BLaER1 (cell line): ENCODE measurements at regions not wholly inside any gene's neighbourhood (a gene's known extent, or its start where the extent isn't known, plus 50 kb on each side); places are given as distances from the start of the nearest gene placed in this dataset.

Experiments used
- H3K27ac ChIP-seq: shearing (Covaris generic); formaldehyde crosslinking; 2 replicates; pipeline ENCODE4 v1.8.1; 2022
- H3K27me3 ChIP-seq: shearing (Covaris generic); formaldehyde crosslinking; 2 replicates; pipeline ENCODE4 v1.8.1; 2022
- H3K36me3 ChIP-seq: shearing (Covaris generic); formaldehyde crosslinking; 2 replicates; pipeline ENCODE4 v1.8.1; 2022
- H3K4me1 ChIP-seq: shearing (Covaris generic); formaldehyde crosslinking; 2 replicates; pipeline ENCODE4 v1.8.1; 2022
- H3K4me2 ChIP-seq: shearing (Covaris generic); formaldehyde crosslinking; 2 replicates; pipeline ENCODE4 v1.8.1; 2022
- H3K4me3 ChIP-seq: shearing (Covaris generic); formaldehyde crosslinking; 2 replicates; pipeline ENCODE4 v1.8.1; 2022
- H3K9ac ChIP-seq: shearing (Covaris generic); formaldehyde crosslinking; 2 replicates; pipeline ENCODE4 v1.8.1; 2022
- H3K9me3 ChIP-seq: shearing (Covaris generic); formaldehyde crosslinking; 2 replicates; pipeline ENCODE4 v1.8.1; 2022
- H4K20me1 ChIP-seq: shearing (Covaris generic); formaldehyde crosslinking; 2 replicates; pipeline ENCODE4 v1.8.1; 2022
- Cebpa-rat ChIP-seq: shearing (Covaris generic); IDR thresholded peaks from 2 replicates; pipeline ENCODE4 v1.8.1; 2022

- no peaks in the 10 kb centered on the region for H3K4me1 ChIP-seq
- H3K9ac ChIP-seq, result no peak overlapping the region
- H3K36me3 ChIP-seq, result no peaks in the 10 kb centered on the region
- no peaks in the 10 kb centered on the region for H4K20me1 ChIP-seq
- H3K4me2 ChIP-seq, result no peak overlapping the region
- no peaks in the 10 kb centered on the region for H3K27me3 ChIP-seq
- H3K4me3 ChIP-seq, result no peak overlapping the region
- no peak for TF ChIP-seq Cebpa-rat
- no peaks in the 10 kb centered on the region for H3K9me3 ChIP-seq
- no peak overlapping the region for H3K27ac ChIP-seq
Measured at GRCh38 chr9:99537996-99538395, 283.7 kb upstream of the NR4A3 start.

- Histone ChIP-seq H3K9ac (no peak overlapping the region), H3K4me2 (no peak overlapping the region), H4K20me1 (no peaks in the 10 kb centered on the region), H3K4me3 (no peak overlapping the region), H3K4me1 (no peaks in the 10 kb centered on the region), H3K36me3 (no peaks in the 10 kb centered on the region), H3K9me3 (no peaks in the 10 kb centered on the region), H3K27me3 (no peaks in the 10 kb centered on the region), H3K27ac (no peak overlapping the region)
- TF ChIP-seq Cebpa-rat, result no peak
Measured at GRCh38 chr9:99544526-99544925, 277.2 kb upstream of the NR4A3 start.

GRCh38 chr9:99549441-99549840 is 272.2 kb upstream of the NR4A3 start:
- no peak overlapping the region for H3K4me2 ChIP-seq
- no peaks in the 10 kb centered on the region for H4K20me1 ChIP-seq
- H3K27ac ChIP-seq, result no peak overlapping the region
- H3K36me3 ChIP-seq, result no peaks in the 10 kb centered on the region
- no peak for TF ChIP-seq Cebpa-rat
- H3K4me1 ChIP-seq, result no peaks in the 10 kb centered on the region
- no peaks in the 10 kb centered on the region for H3K27me3 ChIP-seq
- no peak overlapping the region for H3K4me3 ChIP-seq
- H3K9me3 ChIP-seq, result peaks cover 7% of the 10 kb centered on the region; the same call in 1 of the 2 replicates
- H3K9ac ChIP-seq, result no peak overlapping the region

- Histone ChIP-seq H3K9me3 (no peaks in the 10 kb centered on the region), H3K27me3 (no peaks in the 10 kb centered on the region), H3K4me2 (no peak overlapping the region), H3K27ac (no peak overlapping the region), H3K9ac (no peak overlapping the region), H4K20me1 (no peaks in the 10 kb centered on the region), H3K36me3 (no peaks in the 10 kb centered on the region), H3K4me3 (no peak overlapping the region), H3K4me1 (no peaks in the 10 kb centered on the region)
- no peak for TF ChIP-seq Cebpa-rat
Measured at GRCh38 chr9:99555792-99556191, 265.9 kb upstream of the NR4A3 start.

GRCh38 chr9:99556998-99557397 is 264.7 kb upstream of the NR4A3 start:
- Histone ChIP-seq H4K20me1 (no peaks in the 10 kb centered on the region), H3K4me2 (no peak overlapping the region), H3K36me3 (no peaks in the 10 kb centered on the region), H3K4me1 (no peaks in the 10 kb centered on the region), H3K27ac (no peak overlapping the region), H3K9me3 (no peaks in the 10 kb centered on the region), H3K4me3 (no peak overlapping the region), H3K27me3 (no peaks in the 10 kb centered on the region), H3K9ac (no peak overlapping the region)
- no peak for TF ChIP-seq Cebpa-rat

- Histone ChIP-seq H4K20me1 (no peaks in the 10 kb centered on the region), H3K27me3 (no peaks in the 10 kb centered on the region), H3K27ac (no peak overlapping the region), H3K9ac (no peak overlapping the region), H3K4me3 (no peak overlapping the region), H3K4me1 (no peaks in the 10 kb centered on the region), H3K36me3 (no peaks in the 10 kb centered on the region), H3K4me2 (no peak overlapping the region), H3K9me3 (no peaks in the 10 kb centered on the region)
- no peak for TF ChIP-seq Cebpa-rat
Measured at GRCh38 chr9:99557816-99558215, 263.9 kb upstream of the NR4A3 start.

GRCh38 chr9:99559776-99560175 is 261.9 kb upstream of the NR4A3 start:
- no peak for TF ChIP-seq Cebpa-rat

GRCh38 chr9:99560561-99560960 is 261.1 kb upstream of the NR4A3 start:
- Histone ChIP-seq H3K36me3 (no peaks in the 10 kb centered on the region), H4K20me1 (no peaks in the 10 kb centered on the region), H3K4me1 (no peaks in the 10 kb centered on the region), H3K9me3 (no peaks in the 10 kb centered on the region), H3K27me3 (no peaks in the 10 kb centered on the region), H3K4me2 (no peak overlapping the region), H3K27ac (no peak overlapping the region), H3K4me3 (no peak overlapping the region), H3K9ac (no peak overlapping the region)
- no peak for TF ChIP-seq Cebpa-rat

More at GRCh38 chr9:99559776-99560175, 261.9 kb upstream of the NR4A3 start:
- Histone ChIP-seq H3K9me3 (no peaks in the 10 kb centered on the region), H3K4me2 (no peak overlapping the region), H3K36me3 (no peaks in the 10 kb centered on the region), H4K20me1 (no peaks in the 10 kb centered on the region), H3K9ac (no peak overlapping the region), H3K27ac (no peak overlapping the region), H3K4me3 (no peak overlapping the region), H3K4me1 (no peaks in the 10 kb centered on the region), H3K27me3 (no peaks in the 10 kb centered on the region)

GRCh38 chr9:99561509-99561917 is 260.2 kb upstream of the NR4A3 start:
- Histone ChIP-seq H3K4me3 (no peak overlapping the region), H3K4me2 (no peak overlapping the region)
- TF ChIP-seq Cebpa-rat, result no peak

GRCh38 chr9:99561961-99562565 is 259.6 kb upstream of the NR4A3 start:
- H4K20me1 ChIP-seq, result no peaks in the 10 kb centered on the region
- H3K27me3 ChIP-seq, result no peaks in the 10 kb centered on the region
- no peaks in the 10 kb centered on the region for H3K9me3 ChIP-seq
- no peak for TF ChIP-seq Cebpa-rat
- H3K9ac ChIP-seq, result no peak overlapping the region
- no peak overlapping the region for H3K27ac ChIP-seq
- H3K36me3 ChIP-seq, result no peaks in the 10 kb centered on the region
- no peak overlapping the region for H3K4me2 ChIP-seq
- H3K4me3 ChIP-seq, result no peak overlapping the region
- no peaks in the 10 kb centered on the region for H3K4me1 ChIP-seq

More at GRCh38 chr9:99561509-99561917, 260.2 kb upstream of the NR4A3 start:
- no peaks in the 10 kb centered on the region for H3K4me1 ChIP-seq
- no peaks in the 10 kb centered on the region for H4K20me1 ChIP-seq
- H3K9me3 ChIP-seq, result no peaks in the 10 kb centered on the region
- no peak overlapping the region for H3K9ac ChIP-seq
- H3K36me3 ChIP-seq, result no peaks in the 10 kb centered on the region
- H3K27ac ChIP-seq, result no peak overlapping the region
- no peaks in the 10 kb centered on the region for H3K27me3 ChIP-seq

GRCh38 chr9:99563364-99563763 is 258.3 kb upstream of the NR4A3 start:
- no peak overlapping the region for H3K4me2 ChIP-seq

More at GRCh38 chr9:99563364-99563763, 258.3 kb upstream of the NR4A3 start:
- TF ChIP-seq Cebpa-rat, result no peak
- Histone ChIP-seq H4K20me1 (no peaks in the 10 kb centered on the region), H3K9ac (no peak overlapping the region), H3K36me3 (no peaks in the 10 kb centered on the region), H3K27me3 (no peaks in the 10 kb centered on the region), H3K4me3 (no peak overlapping the region), H3K4me1 (no peaks in the 10 kb centered on the region), H3K27ac (no peak overlapping the region), H3K9me3 (no peaks in the 10 kb centered on the region)
